MCF 10A (cell line): ENCODE measurements at regions not wholly inside any gene's neighbourhood (a gene's known extent, or its start where the extent isn't known, plus 50 kb on each side); places are given as distances from the start of the nearest gene placed in this dataset.

Experiments
- BruUV-seq: library from RNA; stranded (reverse); fragments of 400-500 nt; replicated peaks from 2 replicates; lab custom pipeline; 2021; lab: Mats Ljungman, UMichigan
- CTCF ChIA-PET: fragments of 300-600 bp; sonication (Branson Sonifier 250); formaldehyde crosslinking; extraction: SDS; loops from one replicate; lab custom pipeline; 2021; ENCODE audit warnings: antibody characterized with exemption, inconsistent platforms; lab: Yijun Ruan, JAX
- POLR2A ChIA-PET: fragments of 300-600, 350-650 bp; sonication (Branson Sonifier 250); formaldehyde crosslinking; extraction: SDS; loops from one replicate; lab custom pipeline; 2020; ENCODE audit warnings: antibody characterized with exemption, inconsistent platforms; lab: Yijun Ruan, JAX
- DNase-seq: peaks from one replicate; pipeline ENCODE4 v3.0.0-alpha.2; 2018; ENCODE audit not compliant: unreplicated experiment
- H3K27ac Mint-ChIP-seq: one replicate; pipeline ENCODE4 v1.8.0; 2022; ENCODE audit warnings: mild to moderate bottlenecking, low read depth, mixed read lengths; ENCODE audit not compliant: unreplicated experiment
- H3K27me3 Mint-ChIP-seq: one replicate; pipeline ENCODE4 v1.8.0; 2022; ENCODE audit warnings: mixed read lengths; ENCODE audit not compliant: insufficient read depth, unreplicated experiment
- H3K36me3 Mint-ChIP-seq: one replicate; pipeline ENCODE4 v1.8.0; 2022; ENCODE audit warnings: mild to moderate bottlenecking, moderate library complexity, mixed read lengths; ENCODE audit not compliant: insufficient read depth, unreplicated experiment
- H3K4me1 Mint-ChIP-seq: one replicate; pipeline ENCODE4 v1.8.0; 2022; ENCODE audit warnings: mixed read lengths; ENCODE audit not compliant: insufficient read depth, unreplicated experiment
- H3K4me3 Mint-ChIP-seq: one replicate; pipeline ENCODE4 v1.8.0; 2022; ENCODE audit warnings: mild to moderate bottlenecking, moderate library complexity, mixed read lengths; ENCODE audit not compliant: unreplicated experiment
- H3K9me3 Mint-ChIP-seq: one replicate; pipeline ENCODE4 v1.8.0; 2022; ENCODE audit warnings: mixed read lengths; ENCODE audit not compliant: unreplicated experiment
- CTCF ChIP-seq: fragments of 200-600 bp; IDR thresholded peaks from one replicate; pipeline ENCODE4 v1.8.0; 2022; ENCODE audit warnings: antibody characterized with exemption, mild to moderate bottlenecking; ENCODE audit not compliant: unreplicated experiment
- intact Hi-C: fragments of 100-400 bp; cut with micrococcal nuclease; formaldehyde crosslinking; loops from 2 replicates; pipeline ENCODE4 v1.14.1; 2022

- no peaks in the 10 kb centered on the region for H3K36me3 Mint-ChIP-seq
- TF ChIP-seq CTCF = no peak
- H3K27me3 Mint-ChIP-seq = no peaks in the 10 kb centered on the region
- BruUV-seq = no TSS peak
- ChIA-PET CTCF (interaction anchor here (0.6 to 0.8 kb wide), 2 partner anchors 456 to 467 kb away, joined by 3 read pairs; no protein-coding TSS in a partner anchor), POLR2A (interaction anchor here (0.6 kb wide), 1 partner anchor 86 kb away, joined by 3 read pairs; no protein-coding TSS in a partner anchor)
- H3K27ac Mint-ChIP-seq = no peak overlapping the region
- no peaks in the 10 kb centered on the region for H3K4me1 Mint-ChIP-seq
- no peak overlapping the region for H3K4me3 Mint-ChIP-seq
- no peak for DNase-seq
- intact Hi-C loops = loop anchor here (2.0 kb wide), 2 partner anchors 465 to 615 kb away; no protein-coding TSS in a partner anchor
- no peaks in the 10 kb centered on the region for H3K9me3 Mint-ChIP-seq
Observed at GRCh38 chr14:28143316-28143715, 623.3 kb upstream of the FOXG1 start.

- no TSS peak for BruUV-seq
- POLR2A ChIA-PET = no interaction called here
- H3K27me3 Mint-ChIP-seq = peaks cover 16% of the 10 kb centered on the region
- DNase-seq = no peak
- no peaks in the 10 kb centered on the region for H3K9me3 Mint-ChIP-seq
- H3K27ac Mint-ChIP-seq = no peak overlapping the region
- intact Hi-C loops = no loop called here
- H3K4me1 Mint-ChIP-seq = no peaks in the 10 kb centered on the region
- TF ChIP-seq CTCF = no peak
- CTCF ChIA-PET = no interaction called here
- H3K36me3 Mint-ChIP-seq = no peaks in the 10 kb centered on the region
- H3K4me3 Mint-ChIP-seq = no peak overlapping the region
Observed at GRCh38 chr14:28151926-28152325, 614.7 kb upstream of the FOXG1 start.

- H3K4me3 Mint-ChIP-seq = no peak overlapping the region
- H3K27me3 Mint-ChIP-seq = peaks cover 16% of the 10 kb centered on the region
- ChIA-PET POLR2A (no interaction called here), CTCF (no interaction called here)
- no TSS peak for BruUV-seq
- intact Hi-C loops = no loop called here
- no peak overlapping the region for H3K27ac Mint-ChIP-seq
- H3K9me3 Mint-ChIP-seq = no peaks in the 10 kb centered on the region
- no peak for TF ChIP-seq CTCF
- no peaks in the 10 kb centered on the region for H3K4me1 Mint-ChIP-seq
- no peak for DNase-seq
- H3K36me3 Mint-ChIP-seq = no peaks in the 10 kb centered on the region
Observed at GRCh38 chr14:28152453-28153044, 614.0 kb upstream of the FOXG1 start.

- no peak overlapping the region for H3K4me3 Mint-ChIP-seq
- no peak for TF ChIP-seq CTCF
- no TSS peak for BruUV-seq
- intact Hi-C loops = no loop called here
- H3K36me3 Mint-ChIP-seq = no peaks in the 10 kb centered on the region
- peaks cover 16% of the 10 kb centered on the region for H3K27me3 Mint-ChIP-seq
- H3K9me3 Mint-ChIP-seq = no peaks in the 10 kb centered on the region
- ChIA-PET POLR2A (no interaction called here), CTCF (no interaction called here)
- H3K27ac Mint-ChIP-seq = no peak overlapping the region
- DNase-seq = no peak
- H3K4me1 Mint-ChIP-seq = no peaks in the 10 kb centered on the region
Observed at GRCh38 chr14:28157289-28157869, 609.2 kb upstream of the FOXG1 start.
